ENCODE measurements at regions not wholly inside any gene's neighbourhood (a gene's known extent, or its start where the extent isn't known, plus 50 kb on each side); places are given as distances from the start of the nearest gene placed in this dataset.

- Histone ChIP-seq H2BK15ac (ENCODE audit: low read depth, low read length) (no peak overlapping the region), H2BK120ac (ENCODE audit: low read depth, low read length, poor library complexity, severe bottlenecking) (no peak overlapping the region), H3K56ac (ENCODE audit: insufficient read length, low read depth, low read length) (no peak overlapping the region), H3K23me2 (ENCODE audit: insufficient read length, low read depth, low read length, poor library complexity, severe bottlenecking) (no peaks in the 10 kb centered on the region), H3K27ac (ENCODE audit: insufficient read length, low read depth, low read length) (no peak overlapping the region), H3K79me1 (ENCODE audit: insufficient read depth, low read depth, low read length, poor library complexity, severe bottlenecking) (no peaks in the 10 kb centered on the region), H4K8ac (replicated peaks; ENCODE audit: insufficient read length, low read depth, low read length) (no peak overlapping the region), H3K79me2 (ENCODE audit: insufficient read depth, low read length) (no peaks in the 10 kb centered on the region), H3K4me1 (ENCODE audit: insufficient read depth, low read length) (no peaks in the 10 kb centered on the region), H3K27me3 (ENCODE audit: insufficient read depth, low read length) (no peaks in the 10 kb centered on the region), H2BK20ac (ENCODE audit: low read depth, low read length, poor library complexity, severe bottlenecking) (no peak overlapping the region), H3K23ac (ENCODE audit: insufficient read length, low read depth, low read length) (no peak overlapping the region), H2AK5ac (ENCODE audit: insufficient read length, low read length) (no peak overlapping the region), H3K14ac (ENCODE audit: insufficient read depth, low read length) (no peak overlapping the region), H3T11ph (ENCODE audit: low read length) (no peak overlapping the region), H4K5ac (ENCODE audit: insufficient read length, low read depth, low read length) (no peak overlapping the region), H2BK5ac (ENCODE audit: insufficient read length, low read length) (no peak overlapping the region), H3K18ac (ENCODE audit: insufficient read length, low read depth, low read length) (no peak overlapping the region), H2AFZ (ENCODE audit: low read length) (no peak overlapping the region), H3K9me3 (ENCODE audit: control insufficient read depth, low read depth, low read length) (no peaks in the 10 kb centered on the region), H4K91ac (ENCODE audit: insufficient read length, low read depth, low read length) (no peak overlapping the region), H2BK12ac (ENCODE audit: insufficient read length, low read depth, low read length) (no peak overlapping the region), H4K20me1 (ENCODE audit: control insufficient read depth, insufficient read depth, insufficient read length) (no peaks in the 10 kb centered on the region), H3K4me2 (ENCODE audit: insufficient read depth, insufficient read length, low read length) (no peak overlapping the region), H3K4ac (ENCODE audit: low read depth, low read length) (no peak overlapping the region), H3K9ac (ENCODE audit: extremely low read depth, insufficient read length, low read length) (no peak overlapping the region)
- no peak for DNase-seq
- WGBS (ENCODE audit: extremely low coverage, insufficient read length, low lambda C conversion rate), result no CpG with 5 or more reads among the region's 7 CpGs
- H3K36me3 Mint-ChIP-seq (ENCODE audit: insufficient read depth in 1 of 3, low read depth in 3 of 3), result 0 out of 7 replicates have a peak, but pooled peaks cover 0 to 3% (median 0%) of the 10 kb centered on the region in 3 experiments
- TF ChIP-seq CTCF (conservative IDR thresholded peaks at IDR 0.05), result no peak
- no peaks in the 10 kb centered on the region for H3K27me3 Mint-ChIP-seq (ENCODE audit: low read depth)
- no peak overlapping the region for H3K27ac Mint-ChIP-seq
- H3K4me3 Mint-ChIP-seq, result no peak overlapping the region
- no peaks in the 10 kb centered on the region for H3K4me1 Mint-ChIP-seq
- H3K9me3 Mint-ChIP-seq, result peaks cover 2% of the 10 kb centered on the region in 2 experiments; a peak in 1 of 5 replicates
Observed at GRCh38 chr3:83770664-83771402, 1188.0 kb upstream of the CADM2 start.
